ENCODE measurements at regions not wholly inside any gene's neighbourhood (a gene's known extent, or its start where the extent isn't known, plus 50 kb on each side); places are given as distances from the start of the nearest gene placed in this dataset.
A peak's percentile ranks its signal among the peaks of the same experiment; 100 is the strongest.

GRCh38 chr12:67482751-67483661, 165.5 kb upstream of the DYRK2 start:
- intact Hi-C loops (cut with micrococcal nuclease; ENCODE audit: unreplicated experiment), result no loop called here
- BruUV-seq (replicated peaks), result no TSS peak
- CTCF ChIA-PET, result interaction anchor here (0.6 kb wide), 1 partner anchor 127 kb away, joined by 15 read pairs; no protein-coding TSS in a partner anchor
- DNase-seq (ENCODE audit: low spot score), result peak; percentile 46
- POLR2A ChIA-PET (ENCODE audit: low non-redundant PET), result no interaction called here
- no peak overlapping the region for H3K4me3 ChIP-seq (ENCODE audit: low read depth, low read length, poor library complexity, severe bottlenecking)
- H3K27me3 ChIP-seq (replicated peaks; ENCODE audit: insufficient read depth, low read depth, low read length, poor library complexity), result no peaks in the 10 kb centered on the region
- H3K4me1 ChIP-seq (ENCODE audit: insufficient read depth, low read length, poor library complexity, severe bottlenecking), result no peaks in the 10 kb centered on the region
- TF ChIP-seq EZH2 (IDR thresholded peaks at IDR 0.05; ENCODE audit: borderline replicate concordance, low read depth, low read length, poor library complexity, severe bottlenecking) (no peak), CTCF (conservative IDR thresholded peaks at IDR 0.05; ENCODE audit: low read depth, low read length) (no peak)
- no peak overlapping the region for H3K27ac ChIP-seq (ENCODE audit: low read depth, low read length, poor library complexity, severe bottlenecking)
- H3K36me3 ChIP-seq (ENCODE audit: insufficient read depth, low read length, poor library complexity, severe bottlenecking), result no peaks in the 10 kb centered on the region
- H3K9me3 ChIP-seq (ENCODE audit: low read depth, low read length, poor library complexity, severe bottlenecking), result no peaks in the 10 kb centered on the region

GRCh38 chr12:67483871-67484554, 164.5 kb upstream of the DYRK2 start:
- no peak for DNase-seq (ENCODE audit: low spot score)
- BruUV-seq (replicated peaks), result no TSS peak
- ChIA-PET CTCF (interaction anchor here (0.6 kb wide), 1 partner anchor 127 kb away, joined by 4 read pairs; no protein-coding TSS in a partner anchor), POLR2A (ENCODE audit: low non-redundant PET) (no interaction called here)
- Histone ChIP-seq H3K36me3 (ENCODE audit: insufficient read depth, low read length, poor library complexity, severe bottlenecking) (no peaks in the 10 kb centered on the region), H3K4me1 (ENCODE audit: insufficient read depth, low read length, poor library complexity, severe bottlenecking) (no peaks in the 10 kb centered on the region), H3K9me3 (ENCODE audit: low read depth, low read length, poor library complexity, severe bottlenecking) (peaks cover 9% of the 10 kb centered on the region), H3K4me3 (ENCODE audit: low read depth, low read length, poor library complexity, severe bottlenecking) (no peak overlapping the region), H3K27me3 (replicated peaks; ENCODE audit: insufficient read depth, low read depth, low read length, poor library complexity) (no peaks in the 10 kb centered on the region), H3K27ac (ENCODE audit: low read depth, low read length, poor library complexity, severe bottlenecking) (no peak overlapping the region)
- TF ChIP-seq EZH2 (IDR thresholded peaks at IDR 0.05; ENCODE audit: borderline replicate concordance, low read depth, low read length, poor library complexity, severe bottlenecking) (no peak), CTCF (conservative IDR thresholded peaks at IDR 0.05; ENCODE audit: low read depth, low read length) (no peak)
- intact Hi-C loops (cut with micrococcal nuclease; ENCODE audit: unreplicated experiment), result no loop called here

GRCh38 chr12:67484791-67485480, 163.6 kb upstream of the DYRK2 start:
- TF ChIP-seq EZH2 (IDR thresholded peaks at IDR 0.05; ENCODE audit: borderline replicate concordance, low read depth, low read length, poor library complexity, severe bottlenecking) (no peak), CTCF (conservative IDR thresholded peaks at IDR 0.05; ENCODE audit: low read depth, low read length) (no peak)
- no TSS peak for BruUV-seq (replicated peaks)
- H3K9me3 ChIP-seq (ENCODE audit: low read depth, low read length, poor library complexity, severe bottlenecking), result peaks cover 9% of the 10 kb centered on the region
- no peak overlapping the region for H3K27ac ChIP-seq (ENCODE audit: low read depth, low read length, poor library complexity, severe bottlenecking)
- H3K27me3 ChIP-seq (replicated peaks; ENCODE audit: insufficient read depth, low read depth, low read length, poor library complexity), result no peaks in the 10 kb centered on the region
- CTCF ChIA-PET, result no interaction called here
- POLR2A ChIA-PET (ENCODE audit: low non-redundant PET), result no interaction called here
- no peaks in the 10 kb centered on the region for H3K36me3 ChIP-seq (ENCODE audit: insufficient read depth, low read length, poor library complexity, severe bottlenecking)
- no peak for DNase-seq (ENCODE audit: low spot score)
- H3K4me3 ChIP-seq (ENCODE audit: low read depth, low read length, poor library complexity, severe bottlenecking), result no peak overlapping the region
- no peaks in the 10 kb centered on the region for H3K4me1 ChIP-seq (ENCODE audit: insufficient read depth, low read length, poor library complexity, severe bottlenecking)
- intact Hi-C loops (cut with micrococcal nuclease; ENCODE audit: unreplicated experiment), result no loop called here

Measured in A673 (cell line).